ENCODE measurements at regions not wholly inside any gene's neighbourhood (a gene's known extent, or its start where the extent isn't known, plus 50 kb on each side); places are given as distances from the start of the nearest gene placed in this dataset.

GRCh38 chr11:29029452-29029851 lies 921.3 kb downstream of the METTL15 start:
- TF ChIP-seq, protein P1, sequence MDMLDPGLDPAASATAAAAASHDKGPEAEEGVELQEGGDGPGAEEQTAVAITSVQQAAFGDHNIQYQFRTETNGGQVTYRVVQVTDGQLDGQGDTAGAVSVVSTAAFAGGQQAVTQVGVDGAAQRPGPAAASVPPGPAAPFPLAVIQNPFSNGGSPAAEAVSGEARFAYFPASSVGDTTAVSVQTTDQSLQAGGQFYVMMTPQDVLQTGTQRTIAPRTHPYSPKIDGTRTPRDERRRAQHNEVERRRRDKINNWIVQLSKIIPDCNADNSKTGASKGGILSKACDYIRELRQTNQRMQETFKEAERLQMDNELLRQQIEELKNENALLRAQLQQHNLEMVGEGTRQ (IDR thresholded peaks at IDR 0.05; ENCODE audit: borderline replicate concordance, low read depth, low read length) = no peak
- TF ChIP-seq SMC3 (IDR thresholded peaks at IDR 0.05; ENCODE audit: low read depth, low read length) = no peak
- no peak for TF ChIP-seq NRF1 (IDR thresholded peaks at IDR 0.05; ENCODE audit: low read depth, low read length)
- TF ChIP-seq PBX3 (IDR thresholded peaks at IDR 0.05) = no peak
- no peak for TF ChIP-seq MXI1 (IDR thresholded peaks at IDR 0.05; ENCODE audit: low read depth, low read length)
- TF ChIP-seq GATA2 (CRISPR knock-in tag; IDR thresholded peaks at IDR 0.05) = no peak
- TF ChIP-seq SIN3A (IDR thresholded peaks at IDR 0.05; ENCODE audit: borderline replicate concordance, low read depth, low read length) = no peak
- no peak for TF ChIP-seq TCF12 (IDR thresholded peaks at IDR 0.05)
- TF ChIP-seq GABPA (IDR thresholded peaks at IDR 0.05; ENCODE audit: low read depth) = no peak
- TF ChIP-seq, protein P2, sequence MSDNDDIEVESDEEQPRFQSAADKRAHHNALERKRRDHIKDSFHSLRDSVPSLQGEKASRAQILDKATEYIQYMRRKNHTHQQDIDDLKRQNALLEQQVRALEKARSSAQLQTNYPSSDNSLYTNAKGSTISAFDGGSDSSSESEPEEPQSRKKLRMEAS (IDR thresholded peaks at IDR 0.05; ENCODE audit: low read depth) = no peak
- TF ChIP-seq RXRA (IDR thresholded peaks at IDR 0.05; ENCODE audit: borderline replicate concordance, low read depth) = no peak
- TF ChIP-seq, protein P3, sequence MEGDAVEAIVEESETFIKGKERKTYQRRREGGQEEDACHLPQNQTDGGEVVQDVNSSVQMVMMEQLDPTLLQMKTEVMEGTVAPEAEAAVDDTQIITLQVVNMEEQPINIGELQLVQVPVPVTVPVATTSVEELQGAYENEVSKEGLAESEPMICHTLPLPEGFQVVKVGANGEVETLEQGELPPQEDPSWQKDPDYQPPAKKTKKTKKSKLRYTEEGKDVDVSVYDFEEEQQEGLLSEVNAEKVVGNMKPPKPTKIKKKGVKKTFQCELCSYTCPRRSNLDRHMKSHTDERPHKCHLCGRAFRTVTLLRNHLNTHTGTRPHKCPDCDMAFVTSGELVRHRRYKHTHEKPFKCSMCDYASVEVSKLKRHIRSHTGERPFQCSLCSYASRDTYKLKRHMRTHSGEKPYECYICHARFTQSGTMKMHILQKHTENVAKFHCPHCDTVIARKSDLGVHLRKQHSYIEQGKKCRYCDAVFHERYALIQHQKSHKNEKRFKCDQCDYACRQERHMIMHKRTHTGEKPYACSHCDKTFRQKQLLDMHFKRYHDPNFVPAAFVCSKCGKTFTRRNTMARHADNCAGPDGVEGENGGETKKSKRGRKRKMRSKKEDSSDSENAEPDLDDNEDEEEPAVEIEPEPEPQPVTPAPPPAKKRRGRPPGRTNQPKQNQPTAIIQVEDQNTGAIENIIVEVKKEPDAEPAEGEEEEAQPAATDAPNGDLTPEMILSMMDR (IDR thresholded peaks at IDR 0.05) = no peak
- TF ChIP-seq FOSL2 (IDR thresholded peaks at IDR 0.05; ENCODE audit: borderline replicate concordance, low read depth) = no peak
- TF ChIP-seq POLR2AphosphoS5 (IDR thresholded peaks at IDR 0.05; ENCODE audit: low read depth, low read length) = no peak
- TF ChIP-seq FOXM1 (IDR thresholded peaks at IDR 0.05; ENCODE audit: low read depth) = no peak
- TF ChIP-seq, protein P4, sequence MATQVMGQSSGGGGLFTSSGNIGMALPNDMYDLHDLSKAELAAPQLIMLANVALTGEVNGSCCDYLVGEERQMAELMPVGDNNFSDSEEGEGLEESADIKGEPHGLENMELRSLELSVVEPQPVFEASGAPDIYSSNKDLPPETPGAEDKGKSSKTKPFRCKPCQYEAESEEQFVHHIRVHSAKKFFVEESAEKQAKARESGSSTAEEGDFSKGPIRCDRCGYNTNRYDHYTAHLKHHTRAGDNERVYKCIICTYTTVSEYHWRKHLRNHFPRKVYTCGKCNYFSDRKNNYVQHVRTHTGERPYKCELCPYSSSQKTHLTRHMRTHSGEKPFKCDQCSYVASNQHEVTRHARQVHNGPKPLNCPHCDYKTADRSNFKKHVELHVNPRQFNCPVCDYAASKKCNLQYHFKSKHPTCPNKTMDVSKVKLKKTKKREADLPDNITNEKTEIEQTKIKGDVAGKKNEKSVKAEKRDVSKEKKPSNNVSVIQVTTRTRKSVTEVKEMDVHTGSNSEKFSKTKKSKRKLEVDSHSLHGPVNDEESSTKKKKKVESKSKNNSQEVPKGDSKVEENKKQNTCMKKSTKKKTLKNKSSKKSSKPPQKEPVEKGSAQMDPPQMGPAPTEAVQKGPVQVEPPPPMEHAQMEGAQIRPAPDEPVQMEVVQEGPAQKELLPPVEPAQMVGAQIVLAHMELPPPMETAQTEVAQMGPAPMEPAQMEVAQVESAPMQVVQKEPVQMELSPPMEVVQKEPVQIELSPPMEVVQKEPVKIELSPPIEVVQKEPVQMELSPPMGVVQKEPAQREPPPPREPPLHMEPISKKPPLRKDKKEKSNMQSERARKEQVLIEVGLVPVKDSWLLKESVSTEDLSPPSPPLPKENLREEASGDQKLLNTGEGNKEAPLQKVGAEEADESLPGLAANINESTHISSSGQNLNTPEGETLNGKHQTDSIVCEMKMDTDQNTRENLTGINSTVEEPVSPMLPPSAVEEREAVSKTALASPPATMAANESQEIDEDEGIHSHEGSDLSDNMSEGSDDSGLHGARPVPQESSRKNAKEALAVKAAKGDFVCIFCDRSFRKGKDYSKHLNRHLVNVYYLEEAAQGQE (IDR thresholded peaks at IDR 0.05; ENCODE audit: low read depth, low read length) = no peak
- no peak for TF ChIP-seq YY1 (IDR thresholded peaks at IDR 0.05; ENCODE audit: low read depth)
- TF ChIP-seq CHD2 (IDR thresholded peaks at IDR 0.05; ENCODE audit: low read length, partially characterized antibody) = no peak
- no peak for TF ChIP-seq RAD21 (IDR thresholded peaks at IDR 0.05; ENCODE audit: low read length)
- no peak for DNase-seq
- Histone ChIP-seq H3K4me2 (no peak overlapping the region), H4K20me1 (ENCODE audit: insufficient read depth) (no peaks in the 10 kb centered on the region), H2AFZ (ENCODE audit: low read depth) (no peak overlapping the region), H3F3A (replicated peaks; ENCODE audit: insufficient read depth) (peaks cover 14% of the 10 kb centered on the region), H3K4me3 (ENCODE audit: low read depth in 2 of 2, low read length in 1 of 2) (no peak overlapping the region), H3K4me1 (ENCODE audit: control insufficient read depth in 1 of 2, insufficient read depth in 2 of 2, low read depth in 1 of 2, low read length in 1 of 2) (no peaks in the 10 kb centered on the region), H3K9me3 (peaks cover 16% of the 10 kb centered on the region; the same call in 1 of the 2 replicates), H3K9me2 (no peaks in the 10 kb centered on the region), H3K9ac (no peak overlapping the region), H3K36me3 (replicated peaks in 1 of 2; ENCODE audit: control insufficient read depth in 1 of 2, insufficient read depth in 2 of 2, low read length in 1 of 2) (peaks cover 0 to 17% of the 10 kb centered on the region in 2 experiments), H3K27me3 (ENCODE audit: insufficient read depth) (no peaks in the 10 kb centered on the region), H3K79me2 (ENCODE audit: insufficient read depth) (no peaks in the 10 kb centered on the region), H3K27ac (ENCODE audit: low read depth in 2 of 2, low read length in 1 of 2) (no peak overlapping the region)
- ChIA-PET CTCF (interaction anchor here (1.0 kb wide), 1 partner anchor 12 kb away, joined by 3 read pairs; no protein-coding TSS in a partner anchor), POLR2A (no interaction called here)
- WGBS (ENCODE audit: low lambda C conversion rate) = 34% methylated on average over 2 of the region's 2 CpGs
